H1 (cell line): ENCODE measurements at regions not wholly inside any gene's neighbourhood (a gene's known extent, or its start where the extent isn't known, plus 50 kb on each side); places are given as distances from the start of the nearest gene placed in this dataset.

Source experiments
- CTCF ChIA-PET: fragments of 300-600 bp; sonication (Branson Sonifier 250); formaldehyde crosslinking; loops from one replicate; lab custom pipeline; 2021; ENCODE audit not compliant: partially characterized antibody; lab: Charles Lee
- POLR2A ChIA-PET: fragments of 300-600 bp; sonication (Branson Sonifier 250); formaldehyde crosslinking; loops from one replicate; lab custom pipeline; 2021; ENCODE audit warnings: inconsistent platforms; ENCODE audit not compliant: partially characterized antibody; lab: Charles Lee
- DNase-seq, 2 experiments: peaks; one replicate each; pipeline versions ENCODE4 v3.0.0 to v3.0.0-alpha.2; 2010 to 2022; ENCODE audit warnings: low spot score in 2 of 2, low read depth in 1 of 2, mixed read lengths in 1 of 2
- FAIRE-seq: peaks from 2 replicates; lab custom pipeline; 2011; peaks lifted over from hg19 to GRCh38; lab: Jason Lieb, UNC
- H2AFZ ChIP-seq: 2 replicates; pipeline ENCODE4 v1.8.1; 2012; ENCODE audit warnings: low read length, inconsistent platforms
- H2AK5ac ChIP-seq: 2 replicates; pipeline ENCODE4 v1.6.1; 2013; ENCODE audit warnings: low read depth, low read length
- H2BK120ac ChIP-seq: replicated peaks from 2 replicates; pipeline ENCODE3; 2013; ENCODE audit warnings: low read depth, low read length, inconsistent platforms
- H2BK12ac ChIP-seq: 2 replicates; pipeline ENCODE4 v1.6.1; 2013; ENCODE audit warnings: low read depth, low read length
- H2BK15ac ChIP-seq: 2 replicates; pipeline ENCODE4 v1.6.1; 2013; ENCODE audit warnings: low read length
- H2BK20ac ChIP-seq: 2 replicates; pipeline ENCODE4 v1.6.1; 2013; ENCODE audit warnings: low read length
- H2BK5ac ChIP-seq: 2 replicates; pipeline ENCODE4 v1.6.1; 2013; ENCODE audit warnings: low read depth, low read length
- H3K14ac ChIP-seq: 2 replicates; pipeline ENCODE4 v1.6.1; 2013; ENCODE audit warnings: inconsistent platforms; ENCODE audit not compliant: insufficient read length
- H3K18ac ChIP-seq: 2 replicates; pipeline ENCODE4 v1.6.1; 2013; ENCODE audit warnings: low read length; ENCODE audit errors: extremely low read depth
- H3K23ac ChIP-seq: 2 replicates; pipeline ENCODE4 v1.6.1; 2013; ENCODE audit warnings: inconsistent platforms; ENCODE audit not compliant: insufficient read length
- H3K23me2 ChIP-seq: 2 replicates; pipeline ENCODE4 v1.6.1; 2013; ENCODE audit warnings: low read depth, low read length
- H3K27ac ChIP-seq: 2 replicates; pipeline ENCODE4 v1.6.1; 2011; ENCODE audit warnings: low read depth, low read length, inconsistent platforms
- H3K27me3 ChIP-seq, 4 experiments: replicated peaks in 1 of 4; 1 replicate in 1 of 4; 2 replicates in 3 of 4; pipeline versions ENCODE4 v1.6.1 to v1.8.1; 2011 to 2013; ENCODE audit warnings: low read length in 3 of 4, mild to moderate bottlenecking in 3 of 4, inconsistent platforms in 2 of 4, mixed read lengths in 2 of 4, moderate library complexity in 1 of 4; ENCODE audit not compliant: control insufficient read depth in 3 of 4, insufficient read depth in 3 of 4; ENCODE audit errors: extremely low read depth in 1 of 4
- H3K36me3 ChIP-seq, 4 experiments: 2 replicates each; pipeline versions ENCODE4 v1.6.1 to v1.8.1; 2011 to 2013; ENCODE audit warnings: mild to moderate bottlenecking in 4 of 4, low read length in 3 of 4, moderate library complexity in 2 of 4, control low read depth in 1 of 4, inconsistent platforms in 1 of 4; ENCODE audit not compliant: insufficient read depth in 4 of 4, control insufficient read depth in 2 of 4
- H3K4ac ChIP-seq: replicated peaks from 2 replicates; pipeline ENCODE3; 2013; ENCODE audit warnings: low read length, low read depth, mixed read lengths, inconsistent platforms; ENCODE audit not compliant: insufficient read length
- H3K4me1 ChIP-seq, 4 experiments: replicated peaks in 1 of 4; 1 replicate in 1 of 4; 2 replicates in 3 of 4; pipeline versions ENCODE4 v1.6.1 to v1.8.1; 2011 to 2013; ENCODE audit warnings: low read length in 3 of 4, inconsistent platforms in 2 of 4, mixed read lengths in 1 of 4; ENCODE audit not compliant: insufficient read depth in 4 of 4, control insufficient read depth in 3 of 4
- H3K4me2 ChIP-seq, 2 experiments: 2 replicates each; pipeline versions ENCODE4 v1.6.1 to v1.8.1; 2011 to 2013; ENCODE audit warnings: low read depth in 2 of 2, low read length in 2 of 2, control low read depth in 1 of 2, inconsistent platforms in 1 of 2, mild to moderate bottlenecking in 1 of 2; ENCODE audit not compliant: insufficient read depth in 1 of 2
- H3K4me3 ChIP-seq, 4 experiments: fragments of 200-600, 300-600 bp in 1 of 4; sonication (generic), shearing (Covaris generic), sonication (Bioruptor Twin) in 1 of 4; 2 replicates each; pipeline versions ENCODE4 v1.5.1 to v1.8.1; 2011 to 2016; ENCODE audit warnings: low read length in 4 of 4, low read depth in 3 of 4, control low read depth in 2 of 4, inconsistent platforms in 2 of 4, mild to moderate bottlenecking in 2 of 4, mixed read lengths in 1 of 4, moderate library complexity in 1 of 4; ENCODE audit not compliant: insufficient read depth in 2 of 4; ENCODE audit errors: extremely low read depth in 1 of 4
- H3K56ac ChIP-seq: replicated peaks from 2 replicates; pipeline ENCODE3; 2013; ENCODE audit warnings: low read depth, mild to moderate bottlenecking, mixed read lengths, low read length, inconsistent platforms; ENCODE audit not compliant: insufficient read length
- H3K79me1 ChIP-seq: 2 replicates; pipeline ENCODE4 v1.6.1; 2013; ENCODE audit warnings: low read depth, low read length, control low read depth
- H3K79me2 ChIP-seq, 2 experiments: 2 replicates each; pipeline versions ENCODE4 v1.6.1 to v1.8.1; 2012 to 2013; ENCODE audit warnings: low read length in 2 of 2, mild to moderate bottlenecking in 2 of 2, inconsistent platforms in 1 of 2; ENCODE audit not compliant: insufficient read depth in 2 of 2, control insufficient read depth in 1 of 2
- H3K9ac ChIP-seq, 4 experiments: replicated peaks in 1 of 4; 1 replicate in 1 of 4; 2 replicates in 3 of 4; pipeline versions ENCODE4 v1.6.1 to v1.8.1; 2011 to 2013; ENCODE audit warnings: low read depth in 3 of 4, low read length in 3 of 4, control low read depth in 2 of 4, mild to moderate bottlenecking in 2 of 4, moderate library complexity in 2 of 4, inconsistent platforms in 1 of 4; ENCODE audit errors: extremely low read depth in 1 of 4
- H3K9me3 ChIP-seq, 2 experiments: 2 replicates each; pipeline versions ENCODE4 v1.6.1 to v1.8.1; 2012 to 2013; ENCODE audit warnings: mild to moderate bottlenecking in 2 of 2, moderate library complexity in 2 of 2, control low read depth in 1 of 2, inconsistent platforms in 1 of 2, low read depth in 1 of 2, low read length in 1 of 2, mixed read lengths in 1 of 2; ENCODE audit not compliant: insufficient read depth in 2 of 2
- H4K20me1 ChIP-seq, 2 experiments: replicated peaks in 1 of 2; 2 replicates each; pipeline versions ENCODE3 to v1.8.1; 2011 to 2013; ENCODE audit warnings: inconsistent platforms in 2 of 2, low read length in 2 of 2, mild to moderate bottlenecking in 1 of 2; ENCODE audit not compliant: insufficient read depth in 2 of 2, control insufficient read depth in 1 of 2
- H4K5ac ChIP-seq: 2 replicates; pipeline ENCODE4 v1.6.1; 2013; ENCODE audit warnings: low read length, low read depth, mixed read lengths, inconsistent platforms; ENCODE audit not compliant: insufficient read length
- H4K8ac ChIP-seq: 2 replicates; pipeline ENCODE4 v1.8.0; 2013; ENCODE audit warnings: mild to moderate bottlenecking, moderate library complexity, low read length, inconsistent platforms; ENCODE audit not compliant: insufficient read depth; ENCODE audit errors: extremely low read depth
- H4K91ac ChIP-seq: replicated peaks from 2 replicates; pipeline ENCODE3; 2013; ENCODE audit warnings: low read length, mixed read lengths, inconsistent platforms; ENCODE audit not compliant: insufficient read length
- CTBP2 ChIP-seq: IDR thresholded peaks from 2 replicates; pipeline ENCODE4 v1.7.0; 2011; ENCODE audit warnings: borderline replicate concordance, mild to moderate bottlenecking, moderate library complexity, mixed read lengths, low read length; ENCODE audit not compliant: insufficient read depth, insufficient read length
- CTCF ChIP-seq, 3 experiments: IDR thresholded peaks; 1 replicate in 2 of 3; 2 replicates in 1 of 3; pipeline versions ENCODE4 v1.5.1 to v1.6.1; 2011; ENCODE audit warnings: low read length in 3 of 3, mild to moderate bottlenecking in 3 of 3, inconsistent platforms in 2 of 3, low read depth in 1 of 3, moderate library complexity in 1 of 3; ENCODE audit not compliant: insufficient read depth in 1 of 3; ENCODE audit errors: control extremely low read depth in 1 of 3
- HDAC2 ChIP-seq, 2 experiments: fragments of 300-600 bp in 1 of 2; sonication (generic) in 1 of 2; IDR thresholded peaks; 2 replicates each; pipeline ENCODE4 v1.6.1; 2011 to 2012; ENCODE audit warnings: low read depth in 2 of 2, low read length in 2 of 2, mild to moderate bottlenecking in 2 of 2, moderate library complexity in 2 of 2, borderline replicate concordance in 1 of 2, inconsistent platforms in 1 of 2
- KDM1A ChIP-seq: fragments of 200-600, 300-600 bp; sonication (generic); IDR thresholded peaks from 2 replicates; pipeline ENCODE4 v1.7.1; 2016; ENCODE audit warnings: mild to moderate bottlenecking, low read length, borderline replicate concordance
- KDM4A ChIP-seq: IDR thresholded peaks from one replicate; pipeline ENCODE4 v1.7.1; 2012; ENCODE audit warnings: low read depth, mild to moderate bottlenecking, moderate library complexity, low read length, inconsistent platforms; ENCODE audit not compliant: severe bottlenecking
- POLR2A ChIP-seq, 2 experiments: IDR thresholded peaks; 1 replicate in 1 of 2; 2 replicates in 1 of 2; pipeline ENCODE4 v1.6.1; 2011; ENCODE audit warnings: low read depth in 2 of 2, low read length in 2 of 2, mild to moderate bottlenecking in 2 of 2; ENCODE audit errors: control extremely low read depth in 1 of 2
- POLR2AphosphoS5 ChIP-seq: IDR thresholded peaks from 2 replicates; pipeline ENCODE4 v1.6.1; 2011; ENCODE audit warnings: low read depth, low read length
- POU5F1 ChIP-seq: IDR thresholded peaks from 2 replicates; pipeline ENCODE4 v1.6.1; 2011; ENCODE audit warnings: low read depth, mild to moderate bottlenecking, low read length, moderate library complexity
- RBBP5 ChIP-seq: IDR thresholded peaks from 2 replicates; pipeline ENCODE4 v1.7.1; 2012; ENCODE audit warnings: low read depth, mild to moderate bottlenecking, inconsistent platforms, low read length, moderate library complexity, borderline replicate concordance
- RFX5 ChIP-seq: IDR thresholded peaks from 2 replicates; pipeline ENCODE4 v1.6.1; 2011; ENCODE audit warnings: low read depth, low read length, improper control_type of control experiment, borderline replicate concordance
- SUZ12 ChIP-seq: fragments of 200-600 bp; sonication (generic); IDR thresholded peaks from 2 replicates; pipeline ENCODE4 v1.6.1; 2012; ENCODE audit warnings: mild to moderate bottlenecking, inconsistent platforms, low read length, moderate library complexity, mixed read lengths
- TBP ChIP-seq: IDR thresholded peaks from 2 replicates; pipeline ENCODE4 v1.6.1; 2011; ENCODE audit warnings: low read depth, low read length, improper control_type of control experiment
- TEAD4 ChIP-seq: IDR thresholded peaks from 2 replicates; pipeline ENCODE4 v1.6.1; 2012; ENCODE audit warnings: low read depth, low read length, inconsistent platforms, mixed read lengths
- WGBS, 2 experiments: shearing (Covaris generic) in 1 of 2; methylation state at CpG; one replicate each; pipeline versions ENCODE4 v1.1.6 to v1.1.7; 2013 to 2015; ENCODE audit warnings: low lambda C conversion rate in 2 of 2, mixed read lengths in 2 of 2, inconsistent platforms in 1 of 2, low coverage in 1 of 2, missing lambda C conversion rate in 1 of 2; ENCODE audit not compliant: insufficient replicate concordance in 2 of 2, insufficient coverage in 1 of 2, insufficient read length in 1 of 2; ENCODE audit errors: extremely low coverage in 1 of 2, missing lambda C conversion rate in 1 of 2; 5-methylcytosine and 5-hydroxymethylcytosine counted together

DNA sequence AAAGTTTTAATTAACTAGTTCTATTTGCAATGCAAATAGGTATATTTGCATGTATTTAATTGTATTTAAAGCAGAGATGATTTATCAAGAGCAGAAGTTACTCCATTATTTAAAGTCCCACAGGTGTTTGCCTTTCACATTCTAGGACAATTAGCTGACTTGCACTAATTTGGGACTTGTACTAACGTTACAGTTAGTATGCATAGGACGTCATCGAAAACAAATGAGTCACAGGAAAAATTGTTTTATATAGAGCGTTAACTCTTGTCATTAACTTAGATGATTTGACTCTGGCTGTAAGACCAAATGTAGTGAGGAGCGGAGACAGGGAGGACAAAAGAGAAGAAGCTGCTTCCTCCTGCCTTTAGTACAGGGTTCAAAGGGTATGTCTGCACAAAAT is 126.1 kb upstream of the IFNE start:
- no peaks in the 10 kb centered on the region for H3K36me3 ChIP-seq
- no peaks in the 10 kb centered on the region for H4K20me1 ChIP-seq
- WGBS, 2 experiments, result 90% methylated on average over 5 of the region's 5 CpGs; no CpG with 5 or more reads in 1 of the 2 experiments
- H2BK12ac ChIP-seq, result no peak overlapping the region
- DNase-seq, result no peak
- H4K8ac ChIP-seq, result no peak overlapping the region
- H2AK5ac ChIP-seq, result no peak overlapping the region
- H3K4me2 ChIP-seq, result no peak overlapping the region
- no peak overlapping the region for H2AFZ ChIP-seq
- no peak overlapping the region for H4K91ac ChIP-seq
- no peaks in the 10 kb centered on the region for H3K4me1 ChIP-seq
- ChIA-PET POLR2A (no interaction called here), CTCF (no interaction called here)
- H3K27me3 ChIP-seq, result no peaks in the 10 kb centered on the region
- TF ChIP-seq TBP (no peak), POLR2AphosphoS5 (no peak), POU5F1 (no peak), RFX5 (no peak), POLR2A (IDR thresholded peaks at IDR 0.05; ENCODE audit: control extremely low read depth in 1 of 2, low read depth in 2 of 2, low read length in 2 of 2) (no peak), RBBP5 (no peak), TEAD4 (no peak), SUZ12 (no peak), KDM4A (no peak), CTCF (IDR thresholded peaks at IDR 0.05; ENCODE audit: control extremely low read depth in 1 of 3, insufficient read depth in 1 of 3, low read depth in 1 of 3, low read length in 3 of 3) (no peak), CTBP2 (no peak), KDM1A (no peak), HDAC2 (IDR thresholded peaks at IDR 0.05; ENCODE audit: borderline replicate concordance in 1 of 2, low read depth in 2 of 2, low read length in 2 of 2) (no peak)
- H3K23ac ChIP-seq, result no peak overlapping the region
- H3K27ac ChIP-seq, result no peak overlapping the region
- no peak overlapping the region for H4K5ac ChIP-seq
- H2BK120ac ChIP-seq, result no peak overlapping the region
- no peak overlapping the region for H2BK5ac ChIP-seq
- no peak overlapping the region for H2BK20ac ChIP-seq
- no peak for FAIRE-seq
- no peaks in the 10 kb centered on the region for H3K9me3 ChIP-seq
- no peak overlapping the region for H2BK15ac ChIP-seq
- H3K4ac ChIP-seq, result no peak overlapping the region
- H3K56ac ChIP-seq, result no peak overlapping the region
- no peaks in the 10 kb centered on the region for H3K23me2 ChIP-seq
- no peak overlapping the region for H3K9ac ChIP-seq
- no peak overlapping the region for H3K18ac ChIP-seq
- no peaks in the 10 kb centered on the region for H3K79me1 ChIP-seq
- no peak overlapping the region for H3K14ac ChIP-seq
- H3K4me3 ChIP-seq, result no peak overlapping the region
- H3K79me2 ChIP-seq, result no peaks in the 10 kb centered on the region
